ENCODE measurements at regions not wholly inside any gene's neighbourhood (a gene's known extent, or its start where the extent isn't known, plus 50 kb on each side); places are given as distances from the start of the nearest gene placed in this dataset.

DNA sequence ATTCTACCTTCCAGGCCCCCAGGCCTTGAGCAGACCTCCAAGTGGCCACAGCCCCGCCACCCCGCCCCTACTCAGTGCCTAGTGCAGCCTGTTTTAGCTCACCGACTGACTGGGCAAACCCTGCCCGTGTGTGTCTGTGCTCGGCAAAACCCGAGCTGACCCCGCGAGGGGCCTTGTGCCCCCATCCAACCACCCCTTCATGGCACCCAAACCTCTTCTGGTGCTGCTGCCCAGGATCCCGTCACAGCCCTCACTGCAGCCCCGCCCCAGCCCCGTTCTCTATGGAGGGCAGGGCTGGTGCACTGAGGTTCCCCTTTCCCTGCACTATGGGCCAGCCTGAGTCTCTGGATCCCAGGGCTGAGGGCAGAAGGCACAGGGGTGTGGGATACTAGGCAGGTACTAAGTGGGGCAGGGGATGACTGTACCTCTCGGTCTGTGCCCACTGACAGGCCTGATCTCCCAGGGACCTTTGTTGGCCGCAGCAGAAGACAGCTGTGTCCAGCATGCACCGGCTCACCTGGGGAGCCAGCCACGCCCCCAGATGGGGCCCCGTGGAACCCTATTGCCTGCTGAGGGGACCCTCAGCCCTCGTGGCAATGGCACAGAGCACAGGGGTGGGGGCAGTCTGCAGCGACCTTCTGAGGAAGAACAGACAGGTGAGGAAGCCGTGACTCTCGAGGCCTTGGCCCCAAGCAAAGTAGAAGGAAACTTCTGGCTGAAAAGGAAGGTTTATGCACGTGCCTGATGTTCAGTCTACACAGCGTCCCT, 69.9 kb upstream of the OTOS start:
- no peak overlapping the region for H3K4me2 ChIP-seq (replicated peaks; ENCODE audit: extremely low read depth, low read length, poor library complexity, severe bottlenecking)
- H4K20me1 ChIP-seq (ENCODE audit: insufficient read depth, low read length) = no peaks in the 10 kb centered on the region
- Mint-ChIP-seq H3K36me3 (no peaks in the 10 kb centered on the region), H3K27ac (no peak overlapping the region), H3K9me3 (peaks cover 0 to 9% (median 2%) of the 10 kb centered on the region in 7 donors), H3K27me3 (ENCODE audit: low read depth in 3 of 3) (peaks cover 6 to 10% (median 7%) of the 10 kb centered on the region in 3 donors), H3K4me3 (no peak overlapping the region), H3K4me1 (no peaks in the 10 kb centered on the region)
- no peak overlapping the region for H2AFZ ChIP-seq (ENCODE audit: insufficient read depth, low read depth, low read length, poor library complexity, severe bottlenecking)
- 89% methylated on average over 21 of the region's 22 CpGs for WGBS (ENCODE audit: insufficient coverage)
- H3K9me3 ChIP-seq (replicated peaks in 1 of 2; ENCODE audit: control insufficient read depth in 1 of 2, insufficient read depth in 1 of 2, low read length in 2 of 2) = no peaks in the 10 kb centered on the region
- no peak overlapping the region for H3K27ac ChIP-seq (ENCODE audit: low read depth in 1 of 2, low read length in 2 of 2)
- TF ChIP-seq, protein P1, sequence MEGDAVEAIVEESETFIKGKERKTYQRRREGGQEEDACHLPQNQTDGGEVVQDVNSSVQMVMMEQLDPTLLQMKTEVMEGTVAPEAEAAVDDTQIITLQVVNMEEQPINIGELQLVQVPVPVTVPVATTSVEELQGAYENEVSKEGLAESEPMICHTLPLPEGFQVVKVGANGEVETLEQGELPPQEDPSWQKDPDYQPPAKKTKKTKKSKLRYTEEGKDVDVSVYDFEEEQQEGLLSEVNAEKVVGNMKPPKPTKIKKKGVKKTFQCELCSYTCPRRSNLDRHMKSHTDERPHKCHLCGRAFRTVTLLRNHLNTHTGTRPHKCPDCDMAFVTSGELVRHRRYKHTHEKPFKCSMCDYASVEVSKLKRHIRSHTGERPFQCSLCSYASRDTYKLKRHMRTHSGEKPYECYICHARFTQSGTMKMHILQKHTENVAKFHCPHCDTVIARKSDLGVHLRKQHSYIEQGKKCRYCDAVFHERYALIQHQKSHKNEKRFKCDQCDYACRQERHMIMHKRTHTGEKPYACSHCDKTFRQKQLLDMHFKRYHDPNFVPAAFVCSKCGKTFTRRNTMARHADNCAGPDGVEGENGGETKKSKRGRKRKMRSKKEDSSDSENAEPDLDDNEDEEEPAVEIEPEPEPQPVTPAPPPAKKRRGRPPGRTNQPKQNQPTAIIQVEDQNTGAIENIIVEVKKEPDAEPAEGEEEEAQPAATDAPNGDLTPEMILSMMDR (IDR thresholded peaks at IDR 0.05) = no peak
- H3K79me2 ChIP-seq (ENCODE audit: insufficient read depth, low read length) = no peaks in the 10 kb centered on the region
- no peaks in the 10 kb centered on the region for H3K27me3 ChIP-seq (ENCODE audit: control insufficient read depth in 2 of 2, insufficient read depth in 2 of 2, low read length in 2 of 2)
- DNase-seq = no peak
- H3K36me3 ChIP-seq (replicated peaks in 1 of 2; ENCODE audit: control insufficient read depth in 1 of 2, insufficient read depth in 2 of 2, low read length in 2 of 2) = no peaks in the 10 kb centered on the region
- H3K4me1 ChIP-seq (ENCODE audit: control insufficient read depth in 1 of 2, insufficient read depth in 2 of 2, low read length in 2 of 2) = no peaks in the 10 kb centered on the region
- no peak overlapping the region for H3K4me3 ChIP-seq (replicated peaks in 1 of 3; ENCODE audit: low read depth in 2 of 3, low read length in 3 of 3)
- no peak overlapping the region for H3K9ac ChIP-seq (ENCODE audit: insufficient read depth, low read length, poor library complexity, severe bottlenecking)
- intact Hi-C loops (cut with micrococcal nuclease) = no loop called here

DNA sequence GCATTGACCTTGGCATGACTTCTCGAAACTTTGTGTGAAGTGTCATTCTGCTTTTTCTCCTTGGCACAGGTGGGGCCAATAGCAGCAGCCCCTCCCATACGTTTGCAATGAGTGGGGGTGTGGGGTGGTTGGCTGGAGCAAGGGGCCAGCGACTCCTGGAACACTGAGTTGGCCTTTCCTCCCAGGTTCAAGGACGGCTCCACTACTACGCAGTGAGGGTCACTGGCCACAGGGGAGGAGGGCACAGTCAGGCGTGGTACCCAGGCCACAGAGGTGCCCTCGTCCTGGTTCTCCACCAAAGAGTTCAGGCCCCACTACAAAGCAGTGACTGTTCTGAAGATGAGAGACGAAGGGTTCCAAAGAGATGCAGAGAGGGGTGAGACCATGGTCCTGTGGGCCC, 70.6 kb upstream of the OTOS start:
- Histone ChIP-seq H3K9ac (ENCODE audit: insufficient read depth, low read length, poor library complexity, severe bottlenecking) (no peak overlapping the region), H3K4me3 (replicated peaks in 1 of 3; ENCODE audit: low read depth in 2 of 3, low read length in 3 of 3) (no peak overlapping the region), H3K79me2 (ENCODE audit: insufficient read depth, low read length) (no peaks in the 10 kb centered on the region), H2AFZ (ENCODE audit: insufficient read depth, low read depth, low read length, poor library complexity, severe bottlenecking) (no peak overlapping the region), H4K20me1 (ENCODE audit: insufficient read depth, low read length) (no peaks in the 10 kb centered on the region), H3K4me2 (replicated peaks; ENCODE audit: extremely low read depth, low read length, poor library complexity, severe bottlenecking) (no peak overlapping the region), H3K9me3 (replicated peaks in 1 of 2; ENCODE audit: control insufficient read depth in 1 of 2, insufficient read depth in 1 of 2, low read length in 2 of 2) (no peaks in the 10 kb centered on the region), H3K36me3 (replicated peaks in 1 of 2; ENCODE audit: control insufficient read depth in 1 of 2, insufficient read depth in 2 of 2, low read length in 2 of 2) (no peaks in the 10 kb centered on the region), H3K27ac (ENCODE audit: low read depth in 1 of 2, low read length in 2 of 2) (no peak overlapping the region), H3K4me1 (ENCODE audit: control insufficient read depth in 1 of 2, insufficient read depth in 2 of 2, low read length in 2 of 2) (no peaks in the 10 kb centered on the region), H3K27me3 (ENCODE audit: control insufficient read depth in 2 of 2, insufficient read depth in 2 of 2, low read length in 2 of 2) (no peaks in the 10 kb centered on the region)
- TF ChIP-seq, protein P1 (IDR thresholded peaks at IDR 0.05) = no peak
- Mint-ChIP-seq H3K9me3 (peaks cover 0 to 6% (median 2%) of the 10 kb centered on the region in 7 donors), H3K27ac (no peak overlapping the region), H3K4me3 (no peak overlapping the region), H3K4me1 (no peaks in the 10 kb centered on the region), H3K36me3 (no peaks in the 10 kb centered on the region), H3K27me3 (ENCODE audit: low read depth in 3 of 3) (peaks cover 4 to 5% (median 5%) of the 10 kb centered on the region in 3 donors)
- intact Hi-C loops (cut with micrococcal nuclease) = no loop called here
- 97% methylated on average over 6 of the region's 8 CpGs for WGBS (ENCODE audit: insufficient coverage)
- DNase-seq = no peak

All from CD14-positive monocyte (primary cell).